ENCODE measurements at regions not wholly inside any gene's neighbourhood (a gene's known extent, or its start where the extent isn't known, plus 50 kb on each side); places are given as distances from the start of the nearest gene placed in this dataset.

DNA sequence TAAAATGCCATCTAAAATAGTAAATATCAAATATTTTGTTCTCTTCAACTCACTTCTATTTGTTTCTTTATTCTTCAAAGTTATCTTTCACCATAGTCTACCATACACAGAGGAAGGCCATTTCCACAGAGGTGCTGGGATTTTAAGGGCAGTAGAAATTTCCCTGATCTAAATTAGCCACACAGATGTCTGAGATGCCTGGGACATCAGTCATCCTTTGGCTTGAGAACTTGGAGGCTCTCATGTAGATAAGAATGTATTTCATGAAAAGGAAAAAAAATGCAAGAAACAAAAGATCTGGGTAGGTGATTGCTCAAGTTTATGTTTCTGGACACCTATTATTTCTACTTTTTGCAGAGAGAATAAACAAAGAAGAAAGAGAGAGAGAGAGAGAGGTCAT lies 1008.2 kb downstream of the NLGN4X start:
- Histone ChIP-seq H3K4me1 (ENCODE audit: control insufficient read depth, insufficient read depth, low read length) (no peaks in the 10 kb centered on the region), H3K9me3 (replicated peaks; ENCODE audit: control insufficient read depth, insufficient read depth, low read length) (no peaks in the 10 kb centered on the region), H2AFZ (ENCODE audit: control insufficient read depth, low read depth, low read length) (no peak overlapping the region), H3K36me3 (ENCODE audit: control insufficient read depth in 2 of 2, insufficient read depth in 2 of 2, low read length in 1 of 2) (no peaks in the 10 kb centered on the region), H3K27ac (ENCODE audit: control insufficient read depth, insufficient read depth) (no peak overlapping the region), H3K4me3 (no peak overlapping the region), H3K9ac (ENCODE audit: control insufficient read depth, insufficient read depth, low read length) (no peak overlapping the region), H4K20me1 (ENCODE audit: control insufficient read depth, insufficient read depth) (no peaks in the 10 kb centered on the region), H3K4me2 (ENCODE audit: control insufficient read depth, insufficient read depth) (no peak overlapping the region), H3K27me3 (replicated peaks in 1 of 2; ENCODE audit: control insufficient read depth in 2 of 2, insufficient read depth in 2 of 2, low read length in 1 of 2) (no peaks in the 10 kb centered on the region), H3K79me2 (ENCODE audit: control insufficient read depth, insufficient read depth, low read length) (no peaks in the 10 kb centered on the region)
- ATAC-seq = no peak
- ChIA-PET SMC1A (ENCODE audit: uncharacterized antibody, unreplicated experiment) (interaction anchor here (1.6 kb wide), 1 partner anchor 19 kb away, joined by 4 read pairs; no protein-coding TSS in a partner anchor), RAD21 (ENCODE audit: unreplicated experiment) (no interaction called here), POLR2A (no interaction called here), CTCF (no interaction called here)
- DNase-seq (ENCODE audit: low read depth, low spot score) = no peak
- in situ Hi-C loops (cut with MboI) (no loop called here), intact Hi-C loops (cut with micrococcal nuclease; ENCODE audit: unreplicated experiment) (no loop called here)
- no peak for TF ChIP-seq MYC (IDR thresholded peaks at IDR 0.05; ENCODE audit: insufficient read depth, insufficient read length, insufficient replicate concordance, low read length, severe bottlenecking)
- no peak for TF ChIP-seq MYB (IDR thresholded peaks at IDR 0.05; ENCODE audit: borderline replicate concordance, low read depth, low read length)
- TF ChIP-seq CREM (IDR thresholded peaks at IDR 0.05; ENCODE audit: low read depth) = no peak
- TF ChIP-seq SMAD5 (IDR thresholded peaks at IDR 0.05; ENCODE audit: low read depth) = no peak
- TF ChIP-seq MLLT1 (IDR thresholded peaks at IDR 0.05) = no peak
- TF ChIP-seq ZBTB4 (CRISPR knock-in tag; IDR thresholded peaks at IDR 0.05) = no peak
- TF ChIP-seq SPI1 (IDR thresholded peaks at IDR 0.05; ENCODE audit: borderline replicate concordance, insufficient read depth, low read depth, low read length) = no peak
- TF ChIP-seq, protein P1, sequence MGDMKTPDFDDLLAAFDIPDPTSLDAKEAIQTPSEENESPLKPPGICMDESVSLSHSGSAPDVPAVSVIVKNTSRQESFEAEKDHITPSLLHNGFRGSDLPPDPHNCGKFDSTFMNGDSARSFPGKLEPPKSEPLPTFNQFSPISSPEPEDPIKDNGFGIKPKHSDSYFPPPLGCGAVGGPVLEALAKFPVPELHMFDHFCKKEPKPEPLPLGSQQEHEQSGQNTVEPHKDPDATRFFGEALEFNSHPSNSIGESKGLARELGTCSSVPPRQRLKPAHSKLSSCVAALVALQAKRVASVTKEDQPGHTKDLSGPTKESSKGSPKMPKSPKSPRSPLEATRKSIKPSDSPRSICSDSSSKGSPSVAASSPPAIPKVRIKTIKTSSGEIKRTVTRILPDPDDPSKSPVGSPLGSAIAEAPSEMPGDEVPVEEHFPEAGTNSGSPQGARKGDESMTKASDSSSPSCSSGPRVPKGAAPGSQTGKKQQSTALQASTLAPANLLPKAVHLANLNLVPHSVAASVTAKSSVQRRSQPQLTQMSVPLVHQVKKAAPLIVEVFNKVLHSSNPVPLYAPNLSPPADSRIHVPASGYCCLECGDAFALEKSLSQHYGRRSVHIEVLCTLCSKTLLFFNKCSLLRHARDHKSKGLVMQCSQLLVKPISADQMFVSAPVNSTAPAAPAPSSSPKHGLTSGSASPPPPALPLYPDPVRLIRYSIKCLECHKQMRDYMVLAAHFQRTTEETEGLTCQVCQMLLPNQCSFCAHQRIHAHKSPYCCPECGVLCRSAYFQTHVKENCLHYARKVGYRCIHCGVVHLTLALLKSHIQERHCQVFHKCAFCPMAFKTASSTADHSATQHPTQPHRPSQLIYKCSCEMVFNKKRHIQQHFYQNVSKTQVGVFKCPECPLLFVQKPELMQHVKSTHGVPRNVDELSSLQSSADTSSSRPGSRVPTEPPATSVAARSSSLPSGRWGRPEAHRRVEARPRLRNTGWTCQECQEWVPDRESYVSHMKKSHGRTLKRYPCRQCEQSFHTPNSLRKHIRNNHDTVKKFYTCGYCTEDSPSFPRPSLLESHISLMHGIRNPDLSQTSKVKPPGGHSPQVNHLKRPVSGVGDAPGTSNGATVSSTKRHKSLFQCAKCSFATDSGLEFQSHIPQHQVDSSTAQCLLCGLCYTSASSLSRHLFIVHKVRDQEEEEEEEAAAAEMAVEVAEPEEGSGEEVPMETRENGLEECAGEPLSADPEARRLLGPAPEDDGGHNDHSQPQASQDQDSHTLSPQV (IDR thresholded peaks at IDR 0.05) = no peak
- no peak for TF ChIP-seq MEF2A (IDR thresholded peaks at IDR 0.05; ENCODE audit: insufficient read depth, low read depth, low read length)
- no peak for TF ChIP-seq ASH2L (IDR thresholded peaks at IDR 0.05; ENCODE audit: borderline replicate concordance, low read depth)
- no peak for TF ChIP-seq ZSCAN29 (IDR thresholded peaks at IDR 0.05)
- no peak for TF ChIP-seq RUNX3 (IDR thresholded peaks at IDR 0.05; ENCODE audit: low read length)
- no peak for TF ChIP-seq IRF3 (IDR thresholded peaks at IDR 0.05)
- BruUV-seq (replicated peaks) = no TSS peak
- no peak for FAIRE-seq

All from GM12878 (cell line).